Calu3 (cell line): ENCODE measurements at regions not wholly inside any gene's neighbourhood (a gene's known extent, or its start where the extent isn't known, plus 50 kb on each side); places are given as distances from the start of the nearest gene placed in this dataset.

ENCODE experiments used
- BruUV-seq: library from RNA; stranded (reverse); fragments of 400-500 nt; replicated peaks from 2 replicates; lab custom pipeline; 2021; lab: Mats Ljungman, UMichigan
- CTCF ChIA-PET: fragments of 300-600 bp; sonication (Branson Sonifier 250); formaldehyde crosslinking; loops from one replicate; lab custom pipeline; 2022; ENCODE audit warnings: antibody characterized with exemption; lab: Charles Lee
- DNase-seq: peaks from one replicate; pipeline ENCODE4 v3.0.0; 2022
- H3K27ac Mint-ChIP-seq: one replicate; pipeline ENCODE4 v1.8.0; 2022; ENCODE audit warnings: mixed read lengths; ENCODE audit not compliant: unreplicated experiment
- H3K27me3 Mint-ChIP-seq: one replicate; pipeline ENCODE4 v1.8.0; 2022; ENCODE audit warnings: mixed read lengths; ENCODE audit not compliant: unreplicated experiment
- H3K36me3 Mint-ChIP-seq: one replicate; pipeline ENCODE4 v1.8.0; 2022; ENCODE audit warnings: mild to moderate bottlenecking, moderate library complexity, mixed read lengths; ENCODE audit not compliant: insufficient read depth, unreplicated experiment
- H3K4me1 Mint-ChIP-seq: one replicate; pipeline ENCODE4 v1.8.0; 2022; ENCODE audit warnings: mild to moderate bottlenecking, low read depth, mixed read lengths; ENCODE audit not compliant: unreplicated experiment
- H3K4me3 Mint-ChIP-seq: one replicate; pipeline ENCODE4 v1.8.0; 2022; ENCODE audit warnings: mild to moderate bottlenecking, low read depth, moderate library complexity, mixed read lengths; ENCODE audit not compliant: unreplicated experiment
- H3K9me3 Mint-ChIP-seq: one replicate; pipeline ENCODE4 v1.8.0; 2022; ENCODE audit warnings: low read depth, mixed read lengths; ENCODE audit not compliant: unreplicated experiment
- CTCF ChIP-seq: fragments of 200-600 bp; IDR thresholded peaks from one replicate; pipeline ENCODE4 v1.8.0; 2022; ENCODE audit warnings: antibody characterized with exemption; ENCODE audit not compliant: unreplicated experiment
- intact Hi-C: fragments of 100-400 bp; cut with micrococcal nuclease; formaldehyde crosslinking; loops from one replicate; pipeline ENCODE4 v1.10.0; 2022; ENCODE audit not compliant: unreplicated experiment

GRCh38 chr3:135454890-135455289 lies 510.6 kb upstream of the PPP2R3A start:
- intact Hi-C loops = no loop called here
- H3K27ac Mint-ChIP-seq = no peak overlapping the region

GRCh38 chr3:135456108-135456790 lies 509.3 kb upstream of the PPP2R3A start:
- BruUV-seq = no TSS peak
- no peak for TF ChIP-seq CTCF
- intact Hi-C loops = no loop called here
- CTCF ChIA-PET = interaction anchor here (0.5 to 0.8 kb wide), 2 partner anchors 10 to 567 kb away, joined by 3 to 5 read pairs; no protein-coding TSS in a partner anchor
- Mint-ChIP-seq H3K4me1 (no peaks in the 10 kb centered on the region), H3K27me3 (peaks cover 60% of the 10 kb centered on the region), H3K4me3 (no peak overlapping the region), H3K27ac (no peak overlapping the region), H3K36me3 (no peaks in the 10 kb centered on the region), H3K9me3 (peaks cover 5% of the 10 kb centered on the region)
- no peak for DNase-seq

More at GRCh38 chr3:135454890-135455289, 510.6 kb upstream of the PPP2R3A start:
- Mint-ChIP-seq H3K27me3 (peaks cover 63% of the 10 kb centered on the region), H3K36me3 (no peaks in the 10 kb centered on the region), H3K4me1 (no peaks in the 10 kb centered on the region), H3K4me3 (no peak overlapping the region), H3K9me3 (peaks cover 5% of the 10 kb centered on the region)
- no TSS peak for BruUV-seq
- DNase-seq = no peak
- CTCF ChIA-PET = no interaction called here
- no peak for TF ChIP-seq CTCF

- peaks cover 57% of the 10 kb centered on the region for H3K27me3 Mint-ChIP-seq
- no peak overlapping the region for H3K4me3 Mint-ChIP-seq
- peaks cover 4% of the 10 kb centered on the region for H3K9me3 Mint-ChIP-seq
- H3K27ac Mint-ChIP-seq = no peak overlapping the region
- no peaks in the 10 kb centered on the region for H3K4me1 Mint-ChIP-seq
- no peak for DNase-seq
- BruUV-seq = no TSS peak
- CTCF ChIA-PET = no interaction called here
- no peak for TF ChIP-seq CTCF
- no peaks in the 10 kb centered on the region for H3K36me3 Mint-ChIP-seq
- intact Hi-C loops = no loop called here
Observed at GRCh38 chr3:135458541-135459322, 506.8 kb upstream of the PPP2R3A start.

- peaks cover 4% of the 10 kb centered on the region for H3K9me3 Mint-ChIP-seq
- CTCF ChIA-PET = no interaction called here
- no peak overlapping the region for H3K27ac Mint-ChIP-seq
- DNase-seq = no peak
- no peaks in the 10 kb centered on the region for H3K4me1 Mint-ChIP-seq
- intact Hi-C loops = no loop called here
- no peaks in the 10 kb centered on the region for H3K36me3 Mint-ChIP-seq
- no peak overlapping the region for H3K4me3 Mint-ChIP-seq
- BruUV-seq = no TSS peak
- no peak for TF ChIP-seq CTCF
- H3K27me3 Mint-ChIP-seq = peaks cover 41% of the 10 kb centered on the region
Observed at GRCh38 chr3:135460273-135460672, 505.3 kb upstream of the PPP2R3A start.
